ENCODE measurements at regions not wholly inside any gene's neighbourhood (a gene's known extent, or its start where the extent isn't known, plus 50 kb on each side); places are given as distances from the start of the nearest gene placed in this dataset.

GRCh38 chr5:60447488-60447920 is 252.5 kb downstream of the DEPDC1B start (continued):
- TF ChIP-seq BCL3 (CRISPR knock-in tag; IDR thresholded peaks at IDR 0.05) (no peak), HNF1A (IDR thresholded peaks at IDR 0.05; ENCODE audit: low read depth) (peak; percentile 86), HNF1A (CRISPR knock-in tag; IDR thresholded peaks at IDR 0.05; ENCODE audit: borderline replicate concordance) (peak; percentile 88; the same call in 1 of the 2 replicates), TSC22D2 (CRISPR knock-in tag; IDR thresholded peaks at IDR 0.05; ENCODE audit: borderline replicate concordance) (no peak), ZNF710 (CRISPR knock-in tag; IDR thresholded peaks at IDR 0.05; ENCODE audit: borderline replicate concordance) (peak; percentile 100), GPBP1L1 (CRISPR knock-in tag; IDR thresholded peaks at IDR 0.05) (no peak), ZUFSP (CRISPR knock-in tag; IDR thresholded peaks at IDR 0.05; ENCODE audit: borderline replicate concordance) (no peak), NAIF1 (CRISPR knock-in tag; IDR thresholded peaks at IDR 0.05; ENCODE audit: borderline replicate concordance) (peak; percentile 77; the same call in 1 of the 2 replicates), ZMYM4 (CRISPR knock-in tag; IDR thresholded peaks at IDR 0.05) (peak; percentile 92), TBX3 (IDR thresholded peaks at IDR 0.05; ENCODE audit: borderline replicate concordance) (peak; percentile 96), ZNF605 (CRISPR knock-in tag; IDR thresholded peaks at IDR 0.05) (no peak), RARG (CRISPR knock-in tag; IDR thresholded peaks at IDR 0.05; ENCODE audit: low read depth) (no peak)
- TF ChIP-seq, protein P1, sequence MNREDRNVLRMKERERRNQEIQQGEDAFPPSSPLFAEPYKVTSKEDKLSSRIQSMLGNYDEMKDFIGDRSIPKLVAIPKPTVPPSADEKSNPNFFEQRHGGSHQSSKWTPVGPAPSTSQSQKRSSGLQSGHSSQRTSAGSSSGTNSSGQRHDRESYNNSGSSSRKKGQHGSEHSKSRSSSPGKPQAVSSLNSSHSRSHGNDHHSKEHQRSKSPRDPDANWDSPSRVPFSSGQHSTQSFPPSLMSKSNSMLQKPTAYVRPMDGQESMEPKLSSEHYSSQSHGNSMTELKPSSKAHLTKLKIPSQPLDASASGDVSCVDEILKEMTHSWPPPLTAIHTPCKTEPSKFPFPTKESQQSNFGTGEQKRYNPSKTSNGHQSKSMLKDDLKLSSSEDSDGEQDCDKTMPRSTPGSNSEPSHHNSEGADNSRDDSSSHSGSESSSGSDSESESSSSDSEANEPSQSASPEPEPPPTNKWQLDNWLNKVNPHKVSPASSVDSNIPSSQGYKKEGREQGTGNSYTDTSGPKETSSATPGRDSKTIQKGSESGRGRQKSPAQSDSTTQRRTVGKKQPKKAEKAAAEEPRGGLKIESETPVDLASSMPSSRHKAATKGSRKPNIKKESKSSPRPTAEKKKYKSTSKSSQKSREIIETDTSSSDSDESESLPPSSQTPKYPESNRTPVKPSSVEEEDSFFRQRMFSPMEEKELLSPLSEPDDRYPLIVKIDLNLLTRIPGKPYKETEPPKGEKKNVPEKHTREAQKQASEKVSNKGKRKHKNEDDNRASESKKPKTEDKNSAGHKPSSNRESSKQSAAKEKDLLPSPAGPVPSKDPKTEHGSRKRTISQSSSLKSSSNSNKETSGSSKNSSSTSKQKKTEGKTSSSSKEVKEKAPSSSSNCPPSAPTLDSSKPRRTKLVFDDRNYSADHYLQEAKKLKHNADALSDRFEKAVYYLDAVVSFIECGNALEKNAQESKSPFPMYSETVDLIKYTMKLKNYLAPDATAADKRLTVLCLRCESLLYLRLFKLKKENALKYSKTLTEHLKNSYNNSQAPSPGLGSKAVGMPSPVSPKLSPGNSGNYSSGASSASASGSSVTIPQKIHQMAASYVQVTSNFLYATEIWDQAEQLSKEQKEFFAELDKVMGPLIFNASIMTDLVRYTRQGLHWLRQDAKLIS (CRISPR knock-in tag; IDR thresholded peaks at IDR 0.05), result peak; percentile 96
